ENCODE measurements at regions not wholly inside any gene's neighbourhood (a gene's known extent, or its start where the extent isn't known, plus 50 kb on each side); places are given as distances from the start of the nearest gene placed in this dataset.

DNA sequence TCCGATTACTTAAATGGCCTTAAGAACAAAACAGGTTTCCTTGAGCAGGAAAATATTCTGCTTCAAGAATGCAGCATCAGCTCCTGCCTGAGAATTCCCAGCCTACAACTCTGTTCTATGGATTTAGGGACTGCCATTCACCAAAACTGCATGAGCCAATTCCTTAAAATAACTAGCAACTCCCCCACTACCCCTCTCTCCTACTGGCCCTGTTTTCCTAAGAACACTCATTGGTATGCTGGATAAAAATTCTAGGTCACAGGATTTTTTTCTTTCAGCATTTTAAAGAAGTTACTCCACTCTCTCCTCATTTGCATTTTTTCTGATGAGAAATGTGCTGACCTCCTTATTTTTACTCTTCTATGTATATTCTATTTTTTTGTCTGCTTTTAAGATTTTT, 347.1 kb downstream of the IDS start:
- TF ChIP-seq, protein P1, sequence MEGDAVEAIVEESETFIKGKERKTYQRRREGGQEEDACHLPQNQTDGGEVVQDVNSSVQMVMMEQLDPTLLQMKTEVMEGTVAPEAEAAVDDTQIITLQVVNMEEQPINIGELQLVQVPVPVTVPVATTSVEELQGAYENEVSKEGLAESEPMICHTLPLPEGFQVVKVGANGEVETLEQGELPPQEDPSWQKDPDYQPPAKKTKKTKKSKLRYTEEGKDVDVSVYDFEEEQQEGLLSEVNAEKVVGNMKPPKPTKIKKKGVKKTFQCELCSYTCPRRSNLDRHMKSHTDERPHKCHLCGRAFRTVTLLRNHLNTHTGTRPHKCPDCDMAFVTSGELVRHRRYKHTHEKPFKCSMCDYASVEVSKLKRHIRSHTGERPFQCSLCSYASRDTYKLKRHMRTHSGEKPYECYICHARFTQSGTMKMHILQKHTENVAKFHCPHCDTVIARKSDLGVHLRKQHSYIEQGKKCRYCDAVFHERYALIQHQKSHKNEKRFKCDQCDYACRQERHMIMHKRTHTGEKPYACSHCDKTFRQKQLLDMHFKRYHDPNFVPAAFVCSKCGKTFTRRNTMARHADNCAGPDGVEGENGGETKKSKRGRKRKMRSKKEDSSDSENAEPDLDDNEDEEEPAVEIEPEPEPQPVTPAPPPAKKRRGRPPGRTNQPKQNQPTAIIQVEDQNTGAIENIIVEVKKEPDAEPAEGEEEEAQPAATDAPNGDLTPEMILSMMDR (IDR thresholded peaks at IDR 0.05), result no peak
- TF ChIP-seq POLR2A (IDR thresholded peaks at IDR 0.05), result no peak
